B cell (primary cell): ENCODE measurements at regions not wholly inside any gene's neighbourhood (a gene's known extent, or its start where the extent isn't known, plus 50 kb on each side); places are given as distances from the start of the nearest gene placed in this dataset.

Source experiments
- ATAC-seq: fragments of 200-7000 bp; cut with Tn5 transposase; one replicate; pipeline ENCODE4 v1.10.0; 2021; ENCODE audit warnings: low read depth, mild to moderate bottlenecking, moderate number of reproducible peaks, moderate library complexity
- CTCF ChIA-PET: fragments of 350-600 bp; sonication (Branson Sonifier 250); formaldehyde crosslinking; loops from one replicate; lab custom pipeline; 2021; ENCODE audit warnings: antibody characterized with exemption, inconsistent platforms; lab: Charles Lee
- POLR2A ChIA-PET: fragments of 350-600 bp; sonication (Branson Sonifier 250); formaldehyde crosslinking; loops from one replicate; lab custom pipeline; 2021; ENCODE audit warnings: antibody characterized with exemption; lab: Charles Lee
- DNase-seq: peaks from one replicate; pipeline ENCODE4 v3.0.0; 2013
- H2AFZ ChIP-seq: 2 replicates; pipeline ENCODE4 v1.6.1; 2012; ENCODE audit warnings: mild to moderate bottlenecking, low read depth, low read length; ENCODE audit not compliant: insufficient read depth, poor library complexity, severe bottlenecking
- H3K27ac ChIP-seq, 2 donors: 1 replicate in 1 of 2; 2 replicates in 1 of 2; pipeline ENCODE4 v1.5.1; 2012 to 2013; ENCODE audit warnings: low read length in 2 of 2, mild to moderate bottlenecking in 2 of 2, moderate library complexity in 1 of 2
- H3K27me3 ChIP-seq, 4 experiments: fragments of 200-600 bp in 1 of 4; sonication (generic) in 1 of 4; replicated peaks in 1 of 4; 1 replicate in 2 of 4; 2 replicates in 2 of 4; pipeline versions ENCODE4 v1.6.1 to v1.7.0; 2013 to 2016; ENCODE audit warnings: low read length in 3 of 4, mild to moderate bottlenecking in 2 of 4, mixed read lengths in 1 of 4, moderate library complexity in 1 of 4; ENCODE audit not compliant: insufficient read depth in 4 of 4, control insufficient read depth in 3 of 4; ENCODE audit errors: control extremely low read depth in 1 of 4
- H3K36me3 ChIP-seq, 2 experiments: replicated peaks in 1 of 2; 1 replicate in 1 of 2; 2 replicates in 1 of 2; pipeline versions ENCODE4 v1.6.1 to v1.7.1; 2013; ENCODE audit warnings: low read length in 1 of 2; ENCODE audit not compliant: insufficient read depth in 2 of 2, control insufficient read depth in 1 of 2; ENCODE audit errors: control extremely low read depth in 1 of 2, extremely low read depth in 1 of 2
- H3K4me1 ChIP-seq, 2 donors: fragments of 200-600 bp in 1 of 2; sonication (generic) in 1 of 2; 1 replicate in 1 of 2; 2 replicates in 1 of 2; pipeline versions ENCODE4 v1.5.1 to v1.6.1; 2013 to 2017; ENCODE audit warnings: low read length in 2 of 2; ENCODE audit not compliant: control insufficient read depth in 2 of 2, insufficient read depth in 2 of 2
- H3K4me2 ChIP-seq: replicated peaks from 2 replicates; pipeline ENCODE3; 2012; ENCODE audit warnings: mild to moderate bottlenecking, low read depth, low read length; ENCODE audit not compliant: poor library complexity, severe bottlenecking
- H3K4me3 ChIP-seq, 5 experiments: fragments of 200-600 bp in 1 of 5; sonication (generic) in 1 of 5; 1 replicate in 3 of 5; 2 replicates in 2 of 5; pipeline versions ENCODE4 v1.5.1 to v1.7.0; 2011 to 2016; ENCODE audit warnings: low read length in 4 of 5, mild to moderate bottlenecking in 4 of 5, low read depth in 2 of 5, control low read depth in 1 of 5, moderate library complexity in 1 of 5; ENCODE audit not compliant: insufficient read depth in 1 of 5; ENCODE audit errors: control extremely low read depth in 1 of 5, extremely low read depth in 1 of 5
- H3K79me2 ChIP-seq: fragments of 200-600 bp; sonication (generic); one replicate; pipeline ENCODE4 v1.6.0; 2016; ENCODE audit warnings: low read length; ENCODE audit not compliant: control insufficient read depth, insufficient read depth
- H3K9ac ChIP-seq: fragments of 200-600 bp; sonication (generic); 2 replicates; pipeline ENCODE4 v1.6.1; 2017; ENCODE audit warnings: mild to moderate bottlenecking, low read length, moderate library complexity
- H3K9me3 ChIP-seq, 3 donors: one replicate each; pipeline versions ENCODE4 v1.6.1 to v1.7.1; 2013; ENCODE audit warnings: low read length in 2 of 3; ENCODE audit not compliant: control insufficient read depth in 2 of 3, insufficient read depth in 1 of 3; ENCODE audit errors: control extremely low read depth in 1 of 3
- H4K20me1 ChIP-seq: 2 replicates; pipeline ENCODE4 v1.6.0; 2012; ENCODE audit warnings: mild to moderate bottlenecking, low read length; ENCODE audit not compliant: insufficient read depth, control insufficient read depth, poor library complexity, severe bottlenecking
- H3K27ac Mint-ChIP-seq: one replicate; pipeline ENCODE4 v1.8.0; 2021; ENCODE audit warnings: mixed read lengths
- H3K27me3 Mint-ChIP-seq: one replicate; pipeline ENCODE4 v1.8.0; 2021; ENCODE audit warnings: mixed read lengths
- H3K4me1 Mint-ChIP-seq: one replicate; pipeline ENCODE4 v1.8.0; 2021; ENCODE audit warnings: mixed read lengths
- H3K4me3 Mint-ChIP-seq: one replicate; pipeline ENCODE4 v1.8.0; 2021; ENCODE audit warnings: mixed read lengths
- H3K9me3 Mint-ChIP-seq: one replicate; pipeline ENCODE4 v1.8.0; 2022; ENCODE audit warnings: mixed read lengths; ENCODE audit not compliant: insufficient read depth
- CTCF ChIP-seq: fragments of 200-600 bp; IDR thresholded peaks from one replicate; pipeline ENCODE4 v1.8.0; 2022; ENCODE audit warnings: antibody characterized with exemption, mild to moderate bottlenecking
- EZH2 ChIP-seq: IDR thresholded peaks from 2 replicates; pipeline ENCODE4 v1.6.1; 2012; ENCODE audit warnings: borderline replicate concordance, low read depth, mild to moderate bottlenecking, moderate library complexity, low read length; ENCODE audit not compliant: insufficient read depth, poor library complexity, severe bottlenecking
- WGBS: methylation state at CpG from one replicate; pipeline ENCODE4 v1.1.5; 2013; ENCODE audit warnings: missing lambda C conversion rate; ENCODE audit not compliant: insufficient coverage; 5-methylcytosine and 5-hydroxymethylcytosine counted together
- intact Hi-C: fragments of 100-400 bp; cut with micrococcal nuclease; formaldehyde crosslinking; loops from one replicate; pipeline ENCODE4 v1.10.0; 2022

GRCh38 chr2:224202281-224202865, 163.3 kb upstream of the SERPINE2 start:
- Histone ChIP-seq H3K27ac (no peak overlapping the region), H3K4me2 (no peak overlapping the region), H4K20me1 (no peaks in the 10 kb centered on the region), H3K36me3 (no peaks in the 10 kb centered on the region), H3K4me3 (no peak overlapping the region), H3K9me3 (no peaks in the 10 kb centered on the region), H3K79me2 (no peaks in the 10 kb centered on the region), H3K4me1 (no peaks in the 10 kb centered on the region), H3K27me3 (peaks cover 0 to 3% (median 0%) of the 10 kb centered on the region in 4 experiments), H3K9ac (no peak overlapping the region), H2AFZ (no peak overlapping the region)
- DNase-seq (no peak), ATAC-seq (no peak)
- H3K27ac Mint-ChIP-seq: no peak overlapping the region
- TF ChIP-seq CTCF: no peak
- TF ChIP-seq EZH2: no peak
- H3K4me3 Mint-ChIP-seq: no peak overlapping the region
- intact Hi-C loops: no loop called here
- no peaks in the 10 kb centered on the region for H3K4me1 Mint-ChIP-seq
- peaks cover 16% of the 10 kb centered on the region for H3K27me3 Mint-ChIP-seq
- WGBS: 93% methylated on average over 3 of the region's 6 CpGs
- no peaks in the 10 kb centered on the region for H3K9me3 Mint-ChIP-seq
- ChIA-PET CTCF (no interaction called here), POLR2A (no interaction called here)

GRCh38 chr2:224198436-224198835, 159.3 kb upstream of the SERPINE2 start:
- Histone ChIP-seq H3K9ac (no peak overlapping the region), H3K4me3 (no peak overlapping the region), H3K27me3 (peaks cover 0 to 3% (median 0%) of the 10 kb centered on the region in 4 experiments), H3K9me3 (no peaks in the 10 kb centered on the region), H3K79me2 (no peaks in the 10 kb centered on the region), H3K4me2 (no peak overlapping the region), H3K27ac (no peak overlapping the region), H3K36me3 (no peaks in the 10 kb centered on the region), H4K20me1 (no peaks in the 10 kb centered on the region), H3K4me1 (no peaks in the 10 kb centered on the region), H2AFZ (no peak overlapping the region)
- Mint-ChIP-seq H3K27ac (no peak overlapping the region), H3K9me3 (no peaks in the 10 kb centered on the region), H3K27me3 (peaks cover 18% of the 10 kb centered on the region), H3K4me3 (no peak overlapping the region), H3K4me1 (no peaks in the 10 kb centered on the region)
- intact Hi-C loops: no loop called here
- ChIA-PET POLR2A (no interaction called here), CTCF (no interaction called here)
- 86% methylated on average over 1 of the region's 5 CpGs for WGBS
- ATAC-seq: no peak
- no peak for DNase-seq
- TF ChIP-seq EZH2 (no peak), CTCF (no peak)
